ENCODE measurements at regions not wholly inside any gene's neighbourhood (a gene's known extent, or its start where the extent isn't known, plus 50 kb on each side); places are given as distances from the start of the nearest gene placed in this dataset.

DNA sequence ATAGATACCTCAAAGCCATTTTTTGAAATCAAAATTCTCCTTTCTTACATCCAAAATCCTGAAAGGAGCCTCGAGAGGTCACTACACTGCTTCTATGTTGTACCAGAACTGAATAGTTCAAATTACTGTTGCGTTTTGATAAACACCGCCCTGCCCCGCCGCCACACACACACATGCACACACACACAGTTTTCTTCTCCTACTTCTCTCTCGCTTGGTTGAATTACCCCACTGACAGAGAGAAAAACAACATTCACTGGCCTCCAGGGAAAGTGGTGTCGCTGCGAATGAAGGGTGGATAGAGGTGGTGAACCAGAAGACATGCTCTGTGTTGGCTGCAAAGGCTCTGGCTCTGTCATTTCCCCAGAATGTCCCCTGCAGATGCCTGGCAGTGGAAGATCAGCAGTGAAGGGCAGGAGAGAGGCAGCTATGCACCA is 183.4 kb upstream of the RFC3 start:
- DNase-seq (ENCODE audit: extremely low read depth in 1 of 11, low read depth in 9 of 11, low spot score in 4 of 11): no peak

DNA sequence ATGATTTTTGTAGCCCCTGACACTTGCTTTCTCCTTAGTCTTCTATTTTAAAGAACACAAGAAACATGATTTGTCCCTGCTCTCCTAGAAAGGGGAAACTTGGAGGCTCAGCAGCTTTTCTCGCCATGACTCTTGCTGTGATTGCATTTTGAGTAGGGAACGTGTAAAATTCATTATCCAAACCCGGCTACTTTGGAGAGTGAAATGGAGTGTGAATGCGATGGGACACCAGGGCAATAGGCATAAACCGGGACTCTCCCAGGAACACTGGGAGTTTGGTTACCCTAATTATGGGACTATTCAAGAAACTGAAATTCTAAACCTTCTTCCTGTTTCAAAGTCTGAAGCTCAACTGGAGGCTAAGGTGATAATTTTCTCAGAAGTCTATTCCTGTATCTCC is 181.7 kb upstream of the RFC3 start:
- DNase-seq (ENCODE audit: extremely low read depth in 1 of 11, low read depth in 9 of 11, low spot score in 4 of 11): no peak

DNA sequence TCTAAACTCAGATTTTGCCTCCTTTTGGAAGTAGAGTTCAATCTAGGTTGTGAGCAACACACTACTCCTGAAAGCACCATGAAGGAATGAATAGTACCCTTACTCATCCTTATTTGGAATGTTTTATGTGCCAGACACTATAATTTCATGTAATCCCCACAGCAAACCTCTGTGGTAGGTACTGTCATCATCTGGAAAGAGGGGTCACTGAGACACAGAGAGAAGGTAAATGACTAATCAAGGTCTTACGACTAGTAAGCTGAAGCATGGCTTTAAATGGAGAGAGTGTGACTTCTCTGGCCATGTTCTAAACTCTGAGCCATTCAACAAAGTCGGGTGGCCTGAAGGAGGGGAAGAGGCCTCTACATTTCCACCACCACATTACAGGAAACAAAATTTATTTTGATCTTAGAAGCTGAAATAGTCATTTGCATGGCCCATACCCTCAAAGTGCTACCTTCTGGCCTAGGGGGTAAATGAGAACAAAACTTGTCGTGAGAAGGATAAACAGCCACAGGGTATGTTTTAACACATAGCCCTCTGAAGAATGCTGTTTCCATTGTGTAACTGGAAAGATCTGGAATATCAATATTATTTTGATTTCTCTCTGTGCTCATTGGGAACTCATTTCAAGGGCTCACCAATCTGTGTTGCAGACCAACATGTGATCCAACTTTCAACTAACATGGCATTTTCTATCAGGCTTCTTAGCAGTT is 180.8 kb upstream of the RFC3 start:
- DNase-seq (ENCODE audit: extremely low read depth in 1 of 11, low read depth in 9 of 11, low spot score in 4 of 11): no peak

DNA sequence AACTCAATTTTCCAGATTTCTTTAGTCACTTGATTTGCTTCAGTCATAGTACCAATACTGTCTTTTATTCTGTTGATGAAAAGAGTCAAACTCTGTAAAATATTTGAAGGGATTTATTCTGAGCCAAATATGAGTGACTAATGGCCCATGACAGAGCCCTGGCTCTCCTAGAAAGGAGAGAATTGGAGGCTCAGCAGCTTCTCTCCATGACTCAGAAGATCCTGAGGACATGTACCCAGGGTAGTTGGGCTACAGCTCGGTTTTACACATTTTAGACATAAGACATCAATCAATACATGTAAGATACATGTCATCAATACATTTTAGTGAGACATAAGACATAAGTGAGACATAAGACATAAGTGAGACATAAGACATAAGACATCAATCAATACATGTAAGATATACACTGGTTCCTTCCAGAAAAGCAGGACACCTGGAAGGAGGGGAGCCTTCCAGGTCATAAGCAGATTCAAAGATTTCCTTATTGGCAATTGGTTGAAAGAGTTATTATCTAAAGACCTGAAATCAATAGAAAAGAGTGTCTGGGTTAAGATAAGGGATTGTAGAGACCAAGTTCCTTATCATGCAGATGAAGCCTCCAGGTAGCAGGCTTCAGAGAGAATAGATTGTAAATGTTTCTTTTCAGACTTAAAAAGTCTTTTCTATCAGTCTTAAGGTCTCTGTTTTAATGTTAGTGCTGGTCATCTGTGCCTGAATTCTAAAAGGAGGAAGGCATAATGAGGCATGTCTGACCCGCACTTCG is 179.8 kb upstream of the RFC3 start:
- no peak for DNase-seq (ENCODE audit: extremely low read depth in 1 of 11, low read depth in 9 of 11, low spot score in 4 of 11)

DNA sequence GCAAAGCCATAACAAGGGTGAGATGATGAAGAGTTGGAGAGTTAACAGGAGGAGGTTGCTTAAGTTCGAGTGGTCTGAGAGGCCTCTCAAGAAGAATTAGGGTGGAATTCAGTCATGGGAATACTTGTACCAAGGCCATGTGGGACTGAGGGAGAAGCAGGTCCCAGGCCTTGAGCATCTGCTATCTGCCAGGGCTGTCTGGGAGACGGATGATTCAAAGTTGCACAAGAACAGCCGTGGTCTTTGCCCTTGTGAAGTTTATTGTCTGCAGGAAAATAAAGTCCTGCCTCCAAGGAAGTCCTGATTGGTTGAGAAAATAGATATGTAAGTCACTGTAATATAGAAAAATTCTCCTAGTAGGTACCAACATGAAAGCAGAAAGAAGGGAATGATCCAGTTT is 178.8 kb upstream of the RFC3 start:
- no peak for DNase-seq (ENCODE audit: extremely low read depth in 1 of 11, low read depth in 9 of 11, low spot score in 4 of 11)

DNA sequence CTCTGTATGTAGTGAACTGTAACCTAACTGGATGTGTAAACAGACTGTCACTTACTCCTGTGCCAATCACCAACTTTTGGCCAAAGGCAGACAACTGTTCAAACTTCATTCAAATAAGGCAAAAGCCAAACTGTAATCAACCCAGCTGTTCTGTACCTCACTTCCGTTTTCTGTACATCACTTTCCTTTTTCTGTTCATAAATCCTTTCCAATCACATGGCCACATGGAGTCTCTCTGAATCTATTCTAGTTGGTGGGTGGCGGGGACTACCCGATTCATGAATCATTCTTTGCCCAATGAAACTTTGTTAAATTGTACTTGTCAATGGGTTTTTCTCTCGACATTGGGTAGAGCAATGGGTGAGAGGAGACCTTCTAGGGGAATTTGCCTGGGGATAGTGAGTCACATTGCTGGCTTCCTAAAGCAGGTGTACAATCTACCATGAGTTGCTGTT is 178.3 kb upstream of the RFC3 start:
- DNase-seq (ENCODE audit: extremely low read depth in 1 of 11, low read depth in 9 of 11, low spot score in 4 of 11): no peak

DNA sequence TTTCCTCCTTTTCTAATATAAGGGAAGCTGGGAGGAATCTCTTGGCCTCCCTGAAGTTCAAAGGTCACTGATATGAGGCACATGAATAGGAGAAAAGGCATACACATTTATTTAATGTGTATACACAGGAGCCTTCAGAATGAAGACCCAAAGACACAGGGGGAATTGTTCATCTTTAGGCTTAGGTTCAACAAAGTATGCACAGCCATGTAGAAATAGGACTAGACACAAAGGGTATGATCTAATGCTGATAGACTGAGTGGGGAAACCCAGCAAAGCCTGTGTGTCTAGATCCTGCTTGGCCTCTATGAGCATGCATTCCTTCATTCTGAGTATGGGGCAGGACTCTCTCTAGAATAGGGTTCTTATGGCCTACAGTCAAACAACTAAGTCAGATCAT is 177.1 kb upstream of the RFC3 start:
- DNase-seq (ENCODE audit: extremely low read depth in 1 of 11, low read depth in 9 of 11, low spot score in 4 of 11): no peak

DNA sequence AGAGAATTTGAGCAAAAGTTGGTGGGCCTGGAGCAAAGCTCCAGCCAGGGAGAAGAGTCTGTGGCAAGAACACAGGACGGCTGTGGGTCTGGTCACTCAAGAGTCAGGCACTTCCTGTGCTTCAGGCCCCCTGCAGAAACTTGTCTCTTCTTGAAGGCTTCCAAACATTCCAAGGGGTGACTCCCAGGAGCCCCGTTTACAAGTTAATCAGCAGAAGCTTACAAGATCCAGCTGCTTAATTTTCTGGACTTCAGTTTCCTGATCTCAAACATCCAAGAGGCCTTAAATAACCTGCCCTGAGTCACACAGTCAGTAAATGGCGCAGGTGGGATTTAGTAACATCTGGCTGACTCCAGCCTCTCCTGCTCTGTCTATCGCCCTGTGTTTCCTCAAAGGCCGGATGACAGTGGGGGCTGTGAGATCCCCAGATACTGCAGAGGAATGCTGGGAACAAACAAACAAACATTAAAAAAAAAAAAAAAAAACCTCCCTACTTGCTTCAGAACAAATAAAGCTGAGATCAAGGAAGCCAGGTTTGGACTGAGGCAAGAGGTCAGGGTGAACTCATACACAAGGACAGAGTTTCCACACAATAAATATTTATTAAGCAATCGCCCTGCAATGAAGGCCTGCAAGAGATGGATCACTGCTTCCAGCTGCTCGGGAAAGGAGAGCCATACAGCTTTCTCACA is 175.4 kb upstream of the RFC3 start:
- peak in 8 of 11 donors; percentile 49 to 81 (median 70) for DNase-seq (ENCODE audit: extremely low read depth in 1 of 11, low read depth in 9 of 11, low spot score in 4 of 11)

DNA sequence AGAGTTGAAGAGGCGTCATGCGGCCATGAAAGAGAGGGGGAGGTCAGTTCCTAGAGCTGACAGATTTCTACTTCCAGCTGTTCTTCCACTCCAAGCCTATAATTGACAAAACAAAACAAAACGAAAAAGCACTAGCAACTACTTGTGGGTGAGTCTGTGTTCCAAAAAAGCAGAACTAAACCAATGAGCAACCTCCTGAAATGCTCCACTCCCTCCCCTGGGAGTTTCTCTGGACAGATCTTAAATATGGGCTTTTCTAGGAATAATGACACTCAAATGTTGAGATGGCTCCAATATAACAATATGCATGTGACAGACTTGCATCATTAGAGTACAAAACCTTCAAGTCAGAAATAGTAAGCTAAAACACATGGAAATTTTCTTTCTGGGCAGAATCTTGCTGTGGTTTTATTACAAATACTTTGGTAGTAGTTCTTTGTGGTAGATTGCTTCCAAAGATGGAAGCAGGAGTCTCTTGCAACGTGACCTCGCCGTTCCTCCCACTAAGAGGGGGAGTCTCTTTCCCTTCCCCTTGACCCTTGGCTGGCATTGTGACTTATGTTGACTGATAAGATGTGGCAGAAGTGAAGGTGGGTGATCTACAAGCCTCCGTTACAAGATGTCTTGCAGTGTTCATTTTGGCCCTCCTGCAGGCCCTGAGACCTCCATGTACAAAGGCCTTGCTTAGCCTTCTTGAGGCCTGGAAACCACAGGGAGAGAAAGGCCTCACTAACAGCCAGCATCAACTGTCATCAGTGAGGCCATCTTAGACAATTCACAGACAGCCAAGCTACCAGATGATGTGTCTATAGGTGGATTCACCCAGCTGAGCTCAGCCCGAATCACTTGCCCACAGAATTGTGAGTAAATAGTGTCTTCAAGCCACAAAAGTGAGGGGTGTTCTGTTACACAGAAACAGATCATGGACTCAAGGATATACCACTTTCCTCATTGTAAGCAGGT is 173.1 kb upstream of the RFC3 start:
- no peak for DNase-seq (ENCODE audit: extremely low read depth in 1 of 11, low read depth in 9 of 11, low spot score in 4 of 11)

DNA sequence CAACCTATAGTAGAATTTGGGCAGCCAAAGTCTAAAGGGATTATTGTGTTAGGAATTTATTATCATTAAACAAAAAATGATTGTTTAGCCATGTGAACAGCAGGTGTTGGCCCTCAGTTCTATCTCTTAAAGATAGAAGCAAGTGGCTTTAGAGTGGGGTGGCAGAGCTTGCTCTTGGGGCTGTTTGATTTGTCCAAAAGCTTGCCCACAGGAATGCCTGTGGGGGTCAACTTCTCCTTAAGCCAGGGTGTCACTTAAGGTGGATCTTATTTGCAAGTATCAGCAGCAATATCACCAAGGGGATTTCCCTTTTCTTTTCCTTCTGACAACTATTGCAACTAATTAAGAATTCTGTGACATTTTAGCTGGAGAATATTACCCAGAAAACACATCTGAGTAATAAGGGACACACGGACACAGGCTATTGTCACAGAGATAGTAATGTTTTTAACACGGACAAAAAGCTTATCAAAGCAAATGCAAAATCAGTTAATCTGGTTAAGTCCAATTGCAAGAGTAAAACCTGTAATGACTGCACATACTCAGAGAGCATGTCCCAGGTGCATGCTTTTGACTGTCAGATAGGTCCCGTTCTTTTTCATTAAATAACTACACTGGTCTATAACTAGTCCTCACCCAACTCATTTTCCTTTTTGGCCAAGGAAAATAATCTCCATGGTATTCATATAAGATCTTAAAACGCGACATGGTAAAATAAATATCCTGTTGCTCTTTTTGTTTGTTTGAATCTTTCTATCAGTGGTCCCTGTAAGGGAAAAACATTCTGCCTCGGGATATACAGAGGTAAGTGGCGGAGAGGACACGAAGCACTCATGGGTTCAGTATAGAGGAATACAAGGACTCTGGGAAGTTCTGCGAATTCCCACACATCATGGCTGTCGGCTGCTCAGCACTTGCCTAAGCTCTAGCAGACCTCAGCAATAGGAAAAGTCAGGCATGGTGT is 172.1 kb upstream of the RFC3 start:
- no peak for DNase-seq (ENCODE audit: extremely low read depth in 1 of 11, low read depth in 9 of 11, low spot score in 4 of 11)

DNA sequence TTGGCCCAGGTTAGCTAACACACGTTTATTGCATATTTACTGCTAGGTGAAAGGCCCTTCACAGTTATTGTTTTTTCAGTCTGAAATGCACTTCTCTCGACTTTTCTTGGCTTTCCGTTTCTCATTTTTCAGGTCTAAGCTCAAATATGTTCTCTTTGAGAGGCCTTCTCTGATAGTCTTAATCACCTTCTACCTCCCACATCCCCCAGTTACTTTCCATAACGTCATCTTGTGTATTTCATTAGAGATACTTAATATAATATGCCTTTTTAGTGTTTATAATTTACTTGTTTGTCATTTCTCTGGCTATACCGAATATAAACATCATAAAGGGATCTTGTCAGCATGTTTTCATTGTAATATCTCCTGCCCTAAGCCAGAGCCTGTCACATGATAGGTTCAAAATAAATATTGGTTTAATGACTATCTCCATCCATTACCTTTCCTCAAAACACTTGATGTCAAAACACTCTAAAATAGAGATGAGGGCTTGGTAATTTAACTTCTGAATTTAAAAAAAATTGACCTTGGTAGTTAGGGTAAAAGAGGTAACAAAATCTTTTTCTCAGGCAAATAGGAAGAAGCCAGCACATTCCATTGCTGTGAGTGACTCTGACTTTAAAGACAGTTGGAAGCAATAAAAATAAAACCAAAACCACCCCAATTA is 168.6 kb upstream of the RFC3 start:
- no peak for DNase-seq (ENCODE audit: extremely low read depth in 1 of 11, low read depth in 9 of 11, low spot score in 4 of 11)

DNA sequence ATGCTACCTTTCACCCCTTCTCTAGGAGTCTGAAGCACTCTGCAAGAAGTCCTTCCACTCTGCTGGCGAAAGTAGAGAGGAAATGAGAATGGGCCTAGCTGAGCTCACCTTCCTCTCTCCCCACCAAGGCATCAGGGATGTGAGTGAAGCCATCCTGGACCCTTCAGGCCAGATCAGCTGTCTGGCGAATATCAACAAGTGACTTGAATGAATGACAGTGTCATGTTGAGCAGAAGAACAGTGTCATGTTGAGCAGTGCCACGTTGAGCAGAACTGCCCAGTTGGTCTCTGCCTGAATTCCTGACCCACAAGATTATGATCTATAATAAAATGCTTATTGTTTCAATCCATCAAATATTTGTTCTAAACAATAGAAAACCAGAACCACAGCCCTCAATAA is 166.2 kb upstream of the RFC3 start:
- DNase-seq (ENCODE audit: extremely low read depth in 1 of 11, low read depth in 9 of 11, low spot score in 4 of 11): no peak

DNA sequence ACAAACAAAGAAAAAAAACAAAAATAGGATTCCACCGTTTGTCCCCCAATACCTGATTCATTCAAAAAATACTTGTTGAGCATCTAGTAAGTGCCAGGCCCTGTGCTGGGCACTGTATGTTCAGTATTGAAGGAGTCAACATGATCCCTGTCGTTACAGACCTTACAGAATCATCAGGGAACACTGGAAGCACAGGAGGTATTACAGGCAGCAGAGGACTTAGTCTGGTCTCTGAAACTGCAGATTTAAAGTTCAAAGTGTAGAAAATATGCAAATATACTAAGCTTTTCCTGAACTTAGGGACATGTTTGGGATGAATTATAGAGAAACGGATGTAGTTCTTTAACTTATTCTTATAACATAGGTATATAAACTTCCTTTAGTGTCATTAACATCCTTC is 160.7 kb upstream of the RFC3 start:
- no peak for DNase-seq (ENCODE audit: extremely low read depth in 1 of 11, low read depth in 9 of 11, low spot score in 4 of 11)

DNA sequence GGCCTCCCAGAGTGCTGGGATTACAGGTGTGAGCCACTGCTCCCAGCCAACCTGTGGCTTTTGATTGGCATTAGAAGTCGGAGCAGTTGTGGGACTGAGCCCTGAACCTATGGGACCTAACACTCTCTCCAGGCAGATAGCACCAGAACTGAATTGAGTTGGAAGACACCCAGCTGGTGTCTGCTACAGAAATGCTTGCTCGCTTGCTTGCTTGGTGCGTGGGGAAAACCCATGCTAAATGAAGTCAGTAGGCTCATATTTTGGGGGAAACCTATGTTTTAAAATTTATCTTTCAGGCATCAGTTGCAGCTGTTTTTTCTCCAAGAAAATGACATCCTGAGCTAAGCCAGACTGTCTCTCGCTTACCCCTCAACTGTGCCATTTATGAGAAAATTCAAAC is 158.5 kb upstream of the RFC3 start:
- DNase-seq (ENCODE audit: extremely low read depth in 1 of 11, low read depth in 9 of 11, low spot score in 4 of 11): no peak

DNA sequence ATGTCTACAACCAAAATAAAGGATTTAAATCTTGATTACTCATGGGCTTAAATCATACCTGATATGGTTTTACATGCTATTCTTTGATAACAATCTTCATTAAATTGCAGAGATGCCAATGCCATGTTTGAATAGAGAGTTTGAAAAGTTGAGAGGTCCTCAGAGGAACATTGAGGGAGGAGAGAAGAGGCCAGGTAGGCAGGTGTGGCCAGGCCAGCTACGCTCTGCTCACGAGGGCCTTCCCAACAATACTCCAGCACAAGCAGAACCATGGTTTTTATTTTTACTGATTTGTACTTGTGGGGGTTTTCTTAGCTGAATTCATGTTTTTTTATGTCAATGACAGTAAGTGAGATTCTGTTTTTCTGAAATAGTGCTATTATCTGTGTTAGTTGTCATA is 158.1 kb upstream of the RFC3 start:
- no peak for DNase-seq (ENCODE audit: extremely low read depth in 1 of 11, low read depth in 9 of 11, low spot score in 4 of 11)

DNA sequence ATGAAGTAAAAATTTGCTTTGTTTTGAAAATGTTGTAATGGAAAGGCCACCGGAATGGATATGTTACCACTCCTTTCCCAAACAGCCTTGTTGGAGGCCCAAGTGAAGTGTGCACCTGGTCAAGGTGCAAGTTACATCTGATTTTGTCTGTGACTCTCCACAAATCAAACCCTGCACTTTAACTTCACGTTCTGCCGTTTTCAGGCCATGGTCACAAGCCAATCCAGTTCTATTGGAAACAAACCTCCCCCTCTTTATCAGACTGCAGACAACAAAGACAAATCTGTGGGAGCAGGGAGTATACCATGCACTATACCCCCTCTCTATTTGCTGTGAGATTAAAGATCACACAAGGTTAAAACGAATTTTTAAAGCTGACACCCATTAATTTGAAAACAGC is 155.6 kb upstream of the RFC3 start:
- DNase-seq (ENCODE audit: extremely low read depth in 1 of 11, low read depth in 9 of 11, low spot score in 4 of 11): no peak

DNA sequence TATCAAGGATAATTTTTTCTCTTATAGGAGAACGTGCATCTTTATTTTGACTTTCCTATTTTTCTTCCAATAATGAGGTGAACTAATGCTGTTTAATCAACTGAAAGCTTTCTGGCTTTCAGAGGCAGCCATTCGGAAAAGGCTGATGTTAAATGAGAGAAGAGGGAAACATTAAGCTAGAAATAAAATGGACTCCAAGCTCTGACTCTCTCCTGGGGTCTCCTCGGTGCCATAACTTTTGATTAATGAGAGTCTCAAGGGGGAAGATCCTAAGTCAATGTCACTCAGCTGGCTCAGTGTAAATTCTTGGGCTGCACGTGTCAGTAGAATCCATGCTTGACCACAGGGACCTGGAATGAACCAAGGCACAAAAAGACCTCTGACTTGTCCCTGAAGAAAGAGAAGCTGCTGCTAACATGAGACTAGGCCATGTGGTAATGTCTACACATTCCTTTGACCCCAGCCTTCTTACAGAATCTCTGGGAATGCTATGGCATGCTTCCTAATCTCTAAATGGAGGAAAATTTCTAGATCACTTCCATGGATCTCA is 152.2 kb upstream of the RFC3 start:
- DNase-seq (ENCODE audit: extremely low read depth in 1 of 11, low read depth in 9 of 11, low spot score in 4 of 11): no peak

All from renal cortex interstitium (tissue), 11 donors.